ENCODE measurements at regions not wholly inside any gene's neighbourhood (a gene's known extent, or its start where the extent isn't known, plus 50 kb on each side); places are given as distances from the start of the nearest gene placed in this dataset.

DNA sequence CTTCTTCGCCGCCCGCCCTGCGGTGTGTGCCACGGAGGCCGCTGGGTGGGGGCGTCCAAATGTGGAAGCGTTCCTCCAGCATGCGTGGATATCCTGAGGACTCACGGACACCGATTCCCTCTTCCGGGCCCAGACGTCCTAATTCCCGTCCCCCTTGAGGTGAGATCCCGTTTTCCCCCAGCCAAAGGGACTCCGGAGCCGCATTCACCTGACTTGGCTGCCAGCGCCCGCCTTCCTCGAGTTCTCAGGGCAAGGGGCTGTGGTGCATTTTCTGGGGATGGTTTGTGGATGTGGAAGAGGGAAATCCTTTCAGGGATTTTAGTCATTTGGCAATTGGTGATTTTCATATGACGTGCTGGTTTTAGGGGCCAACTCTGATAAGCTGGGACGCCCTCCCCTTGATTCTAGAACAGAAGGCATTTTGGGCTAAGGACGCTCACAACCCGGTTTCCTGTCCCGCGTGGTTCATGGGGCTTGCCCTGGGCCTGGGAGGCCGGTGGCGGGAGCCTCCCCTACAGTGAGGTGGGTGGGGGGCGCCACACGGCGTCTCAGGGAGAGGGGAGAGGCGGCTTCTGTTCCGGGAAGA lies 165.4 kb downstream of the ACTR3B start (continued):
- no peak for TF ChIP-seq ZNF585B (tag by site-specific recombination; IDR thresholded peaks at IDR 0.05)
- no peak for TF ChIP-seq ZBTB8A (tag by site-specific recombination; IDR thresholded peaks at IDR 0.05)
- no peak for TF ChIP-seq ZNF624 (tag by site-specific recombination; IDR thresholded peaks at IDR 0.05)
- TF ChIP-seq ZFP3 (tag by site-specific recombination; IDR thresholded peaks at IDR 0.05; ENCODE audit: low read depth) = no peak
- no peak for TF ChIP-seq ZFP69B (tag by site-specific recombination; IDR thresholded peaks at IDR 0.05)
- no peak for TF ChIP-seq ZNF324 (tag by site-specific recombination; IDR thresholded peaks at IDR 0.05)
- TF ChIP-seq GFI1B (tag by site-specific recombination; IDR thresholded peaks at IDR 0.05) = no peak

DNA sequence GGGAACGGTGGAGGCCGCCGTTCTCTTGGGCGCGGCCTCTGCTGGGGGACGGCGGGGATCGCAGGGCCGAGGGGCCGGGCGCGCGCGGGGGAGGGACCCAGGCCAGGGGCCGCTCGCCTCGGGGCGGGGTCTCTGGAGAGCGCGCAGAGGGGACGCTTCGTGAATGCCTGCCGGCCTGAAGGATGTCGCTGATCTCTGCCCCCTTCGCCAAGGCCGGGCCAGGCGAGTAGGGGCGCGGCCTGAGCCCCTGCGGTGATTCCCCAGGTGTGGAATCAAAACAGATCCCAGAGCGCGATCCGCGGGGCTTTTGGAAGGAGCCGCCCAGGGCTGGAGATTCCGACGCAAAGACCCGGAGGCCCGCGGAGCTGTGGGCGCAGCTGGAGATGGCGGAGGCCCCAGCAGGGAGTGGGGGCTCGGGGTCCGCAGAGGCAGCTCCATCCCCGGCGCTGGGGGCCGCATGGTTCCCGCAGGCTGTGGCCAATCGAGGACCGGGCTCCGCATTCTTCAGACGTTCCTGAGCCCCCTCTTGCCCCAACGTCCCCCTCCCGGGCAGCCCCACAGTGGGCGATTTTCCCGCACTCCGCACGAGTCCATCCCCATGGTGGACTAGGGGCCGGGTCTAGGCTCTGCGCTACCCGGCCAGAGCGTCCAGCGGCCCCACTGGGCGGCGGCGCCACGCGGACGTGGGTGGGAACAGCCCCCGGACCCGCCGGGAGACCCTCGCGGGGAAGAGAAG lies 166.0 kb downstream of the ACTR3B start:
- no peaks in the 10 kb centered on the region for H3K36me3 ChIP-seq (ENCODE audit: control insufficient read depth in 2 of 2, insufficient read depth in 1 of 2, low read length in 2 of 2)
- no peaks in the 10 kb centered on the region for H3K4me1 ChIP-seq (ENCODE audit: control insufficient read depth, insufficient read depth, low read length)
- ChIA-PET CTCF (interaction anchor here (0.7 kb wide), 1 partner anchor 280 kb away, joined by 3 read pairs; no protein-coding TSS in a partner anchor), POLR2A (no interaction called here)
- no peak overlapping the region for H3K27ac ChIP-seq (ENCODE audit: extremely low read depth, low read depth, low read length)
- H3K4me3 ChIP-seq (ENCODE audit: low read depth, low read length) = no peak overlapping the region
- H3K9me3 ChIP-seq (ENCODE audit: control insufficient read depth, insufficient read depth, low read depth, low read length) = no peaks in the 10 kb centered on the region
- TF ChIP-seq TCF7L2 (IDR thresholded peaks at IDR 0.05; ENCODE audit: borderline replicate concordance, low read depth, low read length) = no peak
- no peak for TF ChIP-seq ZNF37A (tag by site-specific recombination; IDR thresholded peaks at IDR 0.05)
- no peak for TF ChIP-seq ZNF391 (tag by site-specific recombination; IDR thresholded peaks at IDR 0.05; ENCODE audit: borderline replicate concordance, low read depth)
- no peak for TF ChIP-seq ZNF660 (tag by site-specific recombination; IDR thresholded peaks at IDR 0.05)

DNA sequence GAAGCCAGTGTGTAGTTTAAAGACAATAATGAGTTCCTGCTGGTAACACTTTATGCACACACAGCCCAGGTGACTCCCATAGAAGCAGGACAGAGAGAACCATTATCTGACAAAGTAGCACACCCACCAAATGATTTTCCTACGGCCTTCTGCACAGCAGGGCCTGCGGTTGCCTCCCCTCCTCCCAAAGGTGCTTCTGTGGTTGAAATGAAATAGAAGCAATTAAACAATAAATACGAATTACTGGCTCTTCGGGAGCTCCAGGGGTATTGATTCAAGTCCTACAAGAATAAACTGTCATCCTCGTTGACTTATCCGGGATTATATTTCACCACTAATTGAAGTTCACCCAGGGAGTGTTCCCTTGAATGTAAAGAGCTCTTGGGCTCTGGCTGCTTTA lies 172.1 kb downstream of the ACTR3B start:
- H3K4me3 ChIP-seq (ENCODE audit: low read depth, low read length) = no peak overlapping the region
- H3K27ac ChIP-seq (ENCODE audit: extremely low read depth, low read depth, low read length) = no peak overlapping the region
- H3K4me1 ChIP-seq (ENCODE audit: control insufficient read depth, insufficient read depth, low read length) = no peaks in the 10 kb centered on the region
- TF ChIP-seq WT1 (tag by site-specific recombination; IDR thresholded peaks at IDR 0.05) = peak; percentile 72
- TF ChIP-seq ZNF19 (tag by site-specific recombination; IDR thresholded peaks at IDR 0.05; ENCODE audit: low read depth) = no peak
- TF ChIP-seq OSR2 (tag by site-specific recombination; IDR thresholded peaks at IDR 0.05) = peak; percentile 43; the same call in 1 of the 2 replicates
- peak; percentile 32; the same call in 1 of the 2 replicates for TF ChIP-seq ZIC2 (tag by site-specific recombination; IDR thresholded peaks at IDR 0.05)
- TF ChIP-seq, protein P1, sequence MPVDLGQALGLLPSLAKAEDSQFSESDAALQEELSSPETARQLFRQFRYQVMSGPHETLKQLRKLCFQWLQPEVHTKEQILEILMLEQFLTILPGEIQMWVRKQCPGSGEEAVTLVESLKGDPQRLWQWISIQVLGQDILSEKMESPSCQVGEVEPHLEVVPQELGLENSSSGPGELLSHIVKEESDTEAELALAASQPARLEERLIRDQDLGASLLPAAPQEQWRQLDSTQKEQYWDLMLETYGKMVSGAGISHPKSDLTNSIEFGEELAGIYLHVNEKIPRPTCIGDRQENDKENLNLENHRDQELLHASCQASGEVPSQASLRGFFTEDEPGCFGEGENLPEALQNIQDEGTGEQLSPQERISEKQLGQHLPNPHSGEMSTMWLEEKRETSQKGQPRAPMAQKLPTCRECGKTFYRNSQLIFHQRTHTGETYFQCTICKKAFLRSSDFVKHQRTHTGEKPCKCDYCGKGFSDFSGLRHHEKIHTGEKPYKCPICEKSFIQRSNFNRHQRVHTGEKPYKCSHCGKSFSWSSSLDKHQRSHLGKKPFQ (tag by site-specific recombination; IDR thresholded peaks at IDR 0.05) = 0 out of 2 replicates have a peak, but pooled peaks have one; percentile 8
- ChIA-PET POLR2A (no interaction called here), CTCF (no interaction called here)
- H3K36me3 ChIP-seq (ENCODE audit: control insufficient read depth in 2 of 2, insufficient read depth in 1 of 2, low read length in 2 of 2) = no peaks in the 10 kb centered on the region
- H3K9me3 ChIP-seq (ENCODE audit: control insufficient read depth, insufficient read depth, low read depth, low read length) = no peaks in the 10 kb centered on the region

DNA sequence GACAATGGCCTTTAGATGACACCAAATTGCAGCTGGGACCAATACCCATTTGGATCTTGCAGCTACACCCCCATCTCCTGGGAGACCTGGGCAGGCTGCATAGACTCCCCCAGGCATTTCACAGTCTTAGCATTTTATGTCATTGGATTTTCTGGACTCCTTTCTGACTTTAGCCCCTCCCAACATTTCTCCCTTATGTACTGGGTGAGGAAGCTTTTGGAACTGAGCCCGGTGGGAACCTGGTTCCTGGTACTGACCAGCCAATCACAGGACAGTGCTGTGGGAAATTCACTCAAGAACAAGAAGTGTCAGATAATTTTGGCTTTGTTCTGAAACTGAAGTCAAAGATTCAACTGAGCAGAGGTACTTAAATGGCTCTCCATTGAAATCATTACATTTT lies 177.7 kb downstream of the ACTR3B start:
- H3K4me1 ChIP-seq (ENCODE audit: control insufficient read depth, insufficient read depth, low read length) = no peaks in the 10 kb centered on the region
- ChIA-PET CTCF (no interaction called here), POLR2A (no interaction called here)
- H3K27ac ChIP-seq (ENCODE audit: extremely low read depth, low read depth, low read length) = no peak overlapping the region
- H3K4me3 ChIP-seq (ENCODE audit: low read depth, low read length) = no peak overlapping the region
- no peaks in the 10 kb centered on the region for H3K36me3 ChIP-seq (ENCODE audit: control insufficient read depth in 2 of 2, insufficient read depth in 1 of 2, low read length in 2 of 2)
- no peaks in the 10 kb centered on the region for H3K9me3 ChIP-seq (ENCODE audit: control insufficient read depth, insufficient read depth, low read depth, low read length)
- no peak for TF ChIP-seq RBAK (tag by site-specific recombination; IDR thresholded peaks at IDR 0.05)
- TF ChIP-seq ZNF274 (IDR thresholded peaks at IDR 0.05; ENCODE audit: low read length) = no peak
- TF ChIP-seq ZNF274 (tag by site-specific recombination; IDR thresholded peaks at IDR 0.05; ENCODE audit: borderline replicate concordance) = no peak
- no peak for TF ChIP-seq TRIM28 (IDR thresholded peaks at IDR 0.05; ENCODE audit: borderline replicate concordance, low read length)
- TF ChIP-seq ZNF350 (tag by site-specific recombination; IDR thresholded peaks at IDR 0.05) = no peak
- no peak for TF ChIP-seq ZNF140 (tag by site-specific recombination; IDR thresholded peaks at IDR 0.05)
- TF ChIP-seq EGR2 (tag by site-specific recombination; IDR thresholded peaks at IDR 0.05; ENCODE audit: low read depth) = no peak
- TF ChIP-seq, protein P2, sequence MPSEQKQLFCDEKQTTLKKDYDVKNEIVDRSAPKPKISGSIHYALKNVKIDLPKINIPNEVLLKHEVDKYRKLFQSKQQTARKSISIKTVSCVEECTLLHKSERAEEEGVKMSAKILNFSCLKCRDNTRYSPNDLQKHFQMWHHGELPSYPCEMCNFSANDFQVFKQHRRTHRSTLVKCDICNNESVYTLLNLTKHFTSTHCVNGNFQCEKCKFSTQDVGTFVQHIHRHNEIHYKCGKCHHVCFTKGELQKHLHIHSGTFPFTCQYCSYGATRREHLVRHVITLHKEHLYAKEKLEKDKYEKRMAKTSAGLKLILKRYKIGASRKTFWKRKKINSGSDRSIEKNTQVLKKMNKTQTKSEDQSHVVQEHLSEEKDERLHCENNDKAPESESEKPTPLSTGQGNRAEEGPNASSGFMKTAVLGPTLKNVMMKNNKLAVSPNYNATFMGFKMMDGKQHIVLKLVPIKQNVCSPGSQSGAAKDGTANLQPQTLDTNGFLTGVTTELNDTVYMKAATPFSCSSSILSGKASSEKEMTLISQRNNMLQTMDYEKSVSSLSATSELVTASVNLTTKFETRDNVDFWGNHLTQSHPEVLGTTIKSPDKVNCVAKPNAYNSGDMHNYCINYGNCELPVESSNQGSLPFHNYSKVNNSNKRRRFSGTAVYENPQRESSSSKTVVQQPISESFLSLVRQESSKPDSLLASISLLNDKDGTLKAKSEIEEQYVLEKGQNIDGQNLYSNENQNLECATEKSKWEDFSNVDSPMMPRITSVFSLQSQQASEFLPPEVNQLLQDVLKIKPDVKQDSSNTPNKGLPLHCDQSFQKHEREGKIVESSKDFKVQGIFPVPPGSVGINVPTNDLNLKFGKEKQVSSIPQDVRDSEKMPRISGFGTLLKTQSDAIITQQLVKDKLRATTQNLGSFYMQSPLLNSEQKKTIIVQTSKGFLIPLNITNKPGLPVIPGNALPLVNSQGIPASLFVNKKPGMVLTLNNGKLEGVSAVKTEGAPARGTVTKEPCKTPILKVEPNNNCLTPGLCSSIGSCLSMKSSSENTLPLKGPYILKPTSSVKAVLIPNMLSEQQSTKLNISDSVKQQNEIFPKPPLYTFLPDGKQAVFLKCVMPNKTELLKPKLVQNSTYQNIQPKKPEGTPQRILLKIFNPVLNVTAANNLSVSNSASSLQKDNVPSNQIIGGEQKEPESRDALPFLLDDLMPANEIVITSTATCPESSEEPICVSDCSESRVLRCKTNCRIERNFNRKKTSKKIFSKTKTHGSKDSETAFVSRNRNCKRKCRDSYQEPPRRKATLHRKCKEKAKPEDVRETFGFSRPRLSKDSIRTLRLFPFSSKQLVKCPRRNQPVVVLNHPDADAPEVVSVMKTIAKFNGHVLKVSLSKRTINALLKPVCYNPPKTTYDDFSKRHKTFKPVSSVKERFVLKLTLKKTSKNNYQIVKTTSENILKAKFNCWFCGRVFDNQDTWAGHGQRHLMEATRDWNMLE (tag by site-specific recombination; conservative IDR thresholded peaks at IDR 0.05; ENCODE audit: low read depth) = no peak
- no peak for TF ChIP-seq ZNF658 (tag by site-specific recombination; IDR thresholded peaks at IDR 0.05)
- no peak for TF ChIP-seq WT1 (tag by site-specific recombination; IDR thresholded peaks at IDR 0.05)
